Endometrium (tissue), 2 donors: ENCODE measurements at regions not wholly inside any gene's neighbourhood (a gene's known extent, or its start where the extent isn't known, plus 50 kb on each side); places are given as distances from the start of the nearest gene placed in this dataset.

Experiments used
- FAIRE-seq: peaks from 2 replicates; lab custom pipeline; 2012; peaks lifted over from hg19 to GRCh38; lab: Jason Lieb, UNC
- donor health status: control.
- donor health status: control.

DNA sequence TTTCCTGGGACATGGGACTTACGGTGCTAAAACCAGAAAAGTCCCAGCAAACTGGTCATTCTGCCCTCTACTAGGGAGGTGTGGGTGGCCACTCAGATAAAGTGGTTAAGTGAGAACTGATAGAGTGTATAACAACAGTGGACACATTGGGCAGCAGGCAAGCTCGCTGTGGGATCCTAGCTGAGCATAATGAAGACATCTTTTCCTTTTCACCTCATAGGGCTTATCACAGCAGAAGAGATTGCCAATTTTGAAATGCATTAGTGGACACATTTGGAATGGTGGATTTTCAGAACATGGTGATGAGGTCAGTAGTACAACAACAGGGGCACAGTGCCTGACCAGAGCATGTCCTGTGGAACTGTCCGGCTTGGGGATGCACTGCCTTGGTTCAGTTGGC is 477.1 kb upstream of the KIF2A start:
- no peak for FAIRE-seq

DNA sequence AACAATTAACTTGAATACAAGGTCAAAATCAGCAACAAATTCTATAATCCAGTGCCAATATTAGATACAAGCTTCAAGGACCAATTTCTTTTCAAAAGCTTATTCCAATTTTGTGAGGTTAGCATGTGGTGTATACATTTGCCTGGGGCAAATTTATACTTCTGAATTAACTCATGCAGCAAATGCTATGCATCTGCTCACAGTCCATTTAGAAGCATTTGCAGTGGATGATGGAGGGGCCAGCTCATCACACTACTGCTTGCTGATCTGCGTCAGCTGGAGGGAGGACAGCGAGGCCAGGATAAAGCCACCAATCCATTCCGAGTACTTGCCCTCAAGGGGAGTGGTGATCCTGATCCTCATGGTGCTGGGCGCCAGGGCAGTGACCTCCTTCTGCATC is 474.3 kb upstream of the KIF2A start:
- FAIRE-seq: no peak

DNA sequence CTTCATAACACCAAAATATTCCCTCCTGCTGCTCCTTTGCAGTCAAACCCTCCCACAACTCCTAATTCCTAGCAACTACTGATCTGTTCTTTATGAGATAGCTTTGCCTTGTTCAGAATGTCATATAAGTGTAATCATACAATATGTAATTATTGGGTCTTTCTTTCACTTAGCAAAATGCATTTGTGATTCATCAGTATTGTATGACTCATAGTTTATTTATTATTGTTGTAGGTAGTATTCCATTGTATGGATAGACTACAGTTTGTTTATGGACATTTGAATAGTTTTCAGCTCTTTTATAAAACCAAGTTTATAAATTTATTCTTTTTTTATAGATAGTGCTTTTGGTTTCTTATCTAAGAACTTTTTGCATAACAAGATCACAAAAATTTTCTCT is 468.2 kb upstream of the KIF2A start:
- FAIRE-seq: no peak

DNA sequence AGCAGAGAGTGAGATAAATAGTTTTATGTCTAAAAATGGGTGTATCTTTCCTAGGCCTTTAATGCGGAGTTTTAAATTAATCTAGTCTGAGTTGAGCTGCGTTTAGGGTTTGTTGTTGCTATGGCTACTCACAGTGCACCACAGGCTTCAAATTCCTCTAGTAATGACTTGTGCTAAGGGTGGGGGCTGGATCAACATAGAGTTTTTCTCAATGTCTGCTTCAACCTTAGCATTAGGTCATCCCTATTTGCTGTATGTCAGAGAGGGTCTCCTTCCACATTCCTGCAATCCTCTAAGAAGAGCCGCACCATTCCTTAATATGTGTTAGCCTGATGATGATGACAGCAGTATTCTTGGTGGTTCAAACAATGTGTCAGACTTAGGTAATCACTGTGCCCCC is 465.6 kb upstream of the KIF2A start:
- no peak for FAIRE-seq

DNA sequence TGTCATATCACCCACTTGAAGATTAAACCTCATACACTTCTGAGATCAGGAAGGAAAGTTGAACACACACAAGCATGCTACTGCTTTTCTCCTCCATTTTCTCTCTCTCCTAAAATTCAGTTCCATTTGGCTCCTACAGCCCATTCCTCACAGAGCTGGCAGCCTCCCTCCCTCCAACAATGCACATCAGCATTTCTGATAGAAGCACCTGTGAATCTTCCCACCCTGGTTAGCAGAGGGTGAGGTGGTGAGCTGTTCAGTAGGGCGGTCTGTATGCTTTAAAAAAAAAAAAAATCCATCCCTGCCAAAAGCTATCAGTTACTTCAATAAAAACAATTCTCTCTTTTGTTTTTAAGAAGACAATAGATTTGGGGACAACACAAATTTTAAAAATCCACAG is 463.2 kb upstream of the KIF2A start:
- no peak for FAIRE-seq

DNA sequence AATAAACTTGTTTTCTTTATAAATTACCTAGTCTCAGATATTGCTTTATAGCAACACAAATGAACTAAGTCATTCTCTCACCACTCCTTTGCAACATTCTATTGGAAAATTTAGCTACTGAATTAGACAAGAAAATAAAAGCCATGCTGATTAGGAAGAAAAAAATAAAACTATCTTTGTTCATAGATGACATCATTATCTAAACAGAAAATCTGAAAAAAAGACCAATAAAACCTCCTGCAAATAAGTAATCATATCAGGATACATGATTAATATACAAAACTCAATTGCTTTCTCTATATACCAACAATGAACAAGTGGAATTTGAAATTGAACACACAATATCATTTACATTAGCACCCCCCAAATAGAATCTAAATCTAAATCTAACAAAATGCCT is 455.3 kb upstream of the KIF2A start:
- no peak for FAIRE-seq

DNA sequence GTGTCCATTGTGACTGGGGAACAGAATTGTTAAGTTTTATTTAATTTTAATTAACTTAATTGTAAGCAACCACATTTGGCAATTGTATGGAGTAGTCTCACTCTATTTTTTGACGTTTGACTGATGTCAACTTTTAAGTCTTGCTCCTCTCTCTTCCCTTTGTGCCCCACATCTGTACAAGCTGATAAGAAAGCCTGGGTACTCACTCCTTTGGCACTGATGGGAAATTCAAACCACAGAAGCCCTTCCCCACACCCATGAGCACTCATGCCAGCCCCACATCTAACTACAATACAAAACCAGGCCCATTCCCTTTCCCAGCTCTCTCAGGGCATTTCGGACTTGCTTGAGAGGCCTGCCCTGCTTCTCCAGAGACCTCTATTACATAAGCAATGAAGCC is 451.5 kb upstream of the KIF2A start:
- no peak for FAIRE-seq

DNA sequence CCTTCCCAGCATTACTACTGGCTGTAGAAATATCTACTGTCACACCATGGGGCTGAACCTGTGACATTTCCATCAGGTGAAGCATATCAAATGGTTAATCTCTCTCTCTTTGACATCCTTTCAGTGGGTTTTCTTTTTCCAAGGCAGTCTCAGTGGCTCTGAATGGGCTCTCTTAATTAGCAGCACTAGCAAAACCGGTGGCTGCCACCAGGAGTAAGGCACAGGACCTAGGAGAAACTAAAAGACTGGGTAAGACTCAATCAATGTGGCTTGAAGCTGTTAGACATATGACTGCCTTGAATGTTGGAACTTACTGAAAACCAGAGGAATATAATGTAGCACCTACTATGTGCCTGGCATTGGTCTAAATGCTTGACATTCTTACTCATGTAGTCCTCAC is 445.0 kb upstream of the KIF2A start:
- no peak for FAIRE-seq

DNA sequence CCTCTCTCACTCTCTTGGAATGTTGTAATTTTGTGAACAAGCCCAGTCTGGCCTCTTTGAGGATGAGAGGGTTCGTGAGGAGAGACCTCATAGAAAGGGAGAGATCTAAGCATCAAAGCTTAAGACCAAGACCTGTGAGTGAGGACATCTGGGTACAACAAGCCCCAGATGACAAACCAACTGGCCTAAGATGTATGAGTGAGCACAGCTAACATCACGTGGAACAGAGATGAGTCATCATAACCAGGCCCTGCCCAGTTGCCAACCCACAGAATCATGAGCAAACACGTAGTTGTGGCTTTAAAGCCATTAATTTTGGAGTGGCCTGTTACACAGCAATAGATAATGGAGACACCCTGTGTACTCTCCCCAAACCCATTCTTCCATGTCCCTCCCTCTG is 439.1 kb upstream of the KIF2A start:
- FAIRE-seq: no peak

DNA sequence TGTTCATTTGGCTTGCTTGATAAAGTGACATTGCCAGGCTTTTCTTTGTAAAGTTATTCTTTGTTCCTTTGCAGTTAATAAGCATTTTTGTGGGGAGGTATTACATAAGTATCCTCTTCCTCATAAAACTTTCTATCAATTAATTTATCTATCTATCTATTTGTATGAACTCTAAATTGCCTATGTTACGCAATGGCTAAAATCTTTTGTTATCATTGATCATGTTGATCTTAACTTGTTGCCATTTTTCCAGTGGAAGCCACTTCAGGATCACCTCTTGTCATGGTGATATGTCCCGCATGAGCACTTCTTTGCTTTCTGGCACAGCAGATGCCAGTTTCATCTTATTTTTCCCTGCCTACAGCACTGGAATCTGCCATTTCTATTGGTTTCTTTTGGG is 436.7 kb upstream of the KIF2A start:
- FAIRE-seq: no peak

DNA sequence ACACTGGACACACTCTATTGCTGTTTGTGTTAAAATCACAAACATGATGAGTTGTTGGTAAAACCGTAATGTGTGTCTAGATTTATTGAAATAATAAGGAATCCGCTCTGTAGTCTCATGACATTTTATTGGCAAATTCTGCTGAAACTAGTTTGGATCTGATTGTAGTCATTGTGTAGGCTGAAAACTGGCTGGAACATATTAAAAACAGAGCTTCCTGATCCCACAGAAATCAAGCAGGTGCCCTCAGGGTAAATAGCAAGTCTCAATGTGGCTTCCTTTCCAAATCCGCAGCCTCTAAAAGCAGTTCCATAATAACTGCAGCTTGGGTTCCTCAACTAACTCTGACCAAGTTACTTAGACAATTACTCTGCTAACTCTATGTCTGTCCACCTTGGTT is 427.5 kb upstream of the KIF2A start:
- no peak for FAIRE-seq

DNA sequence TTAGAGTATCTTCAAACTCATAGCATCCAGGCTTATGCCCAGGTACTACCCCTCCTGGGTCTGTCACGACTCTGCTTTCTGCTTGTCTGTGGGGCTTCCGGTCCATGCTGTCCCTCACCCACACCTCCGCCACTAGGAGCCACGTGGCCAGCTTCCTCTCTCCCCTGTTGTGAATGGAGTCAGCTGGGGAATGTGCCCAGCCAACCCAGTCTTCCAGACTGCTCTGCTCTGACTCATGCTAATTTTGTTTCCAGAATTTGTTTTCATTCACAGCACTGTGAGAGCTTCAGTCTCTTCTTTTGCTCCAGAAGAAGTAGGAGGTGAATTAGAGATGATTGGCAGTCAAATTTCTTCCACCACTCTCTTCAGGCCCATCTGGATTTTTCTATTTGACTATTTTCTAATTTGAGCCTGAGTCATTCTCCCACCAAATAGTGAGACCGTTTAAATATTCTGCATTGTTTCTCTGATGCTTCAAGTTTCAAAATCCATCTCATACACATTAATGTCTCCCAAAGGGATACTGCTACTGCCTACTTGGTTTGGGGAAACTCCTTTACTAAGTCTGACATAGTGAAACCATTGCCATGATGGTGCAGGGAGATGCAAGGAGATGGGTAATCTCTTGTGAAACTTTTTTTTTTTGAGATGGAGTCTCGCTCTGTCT is 424.1 kb upstream of the KIF2A start:
- FAIRE-seq: no peak

DNA sequence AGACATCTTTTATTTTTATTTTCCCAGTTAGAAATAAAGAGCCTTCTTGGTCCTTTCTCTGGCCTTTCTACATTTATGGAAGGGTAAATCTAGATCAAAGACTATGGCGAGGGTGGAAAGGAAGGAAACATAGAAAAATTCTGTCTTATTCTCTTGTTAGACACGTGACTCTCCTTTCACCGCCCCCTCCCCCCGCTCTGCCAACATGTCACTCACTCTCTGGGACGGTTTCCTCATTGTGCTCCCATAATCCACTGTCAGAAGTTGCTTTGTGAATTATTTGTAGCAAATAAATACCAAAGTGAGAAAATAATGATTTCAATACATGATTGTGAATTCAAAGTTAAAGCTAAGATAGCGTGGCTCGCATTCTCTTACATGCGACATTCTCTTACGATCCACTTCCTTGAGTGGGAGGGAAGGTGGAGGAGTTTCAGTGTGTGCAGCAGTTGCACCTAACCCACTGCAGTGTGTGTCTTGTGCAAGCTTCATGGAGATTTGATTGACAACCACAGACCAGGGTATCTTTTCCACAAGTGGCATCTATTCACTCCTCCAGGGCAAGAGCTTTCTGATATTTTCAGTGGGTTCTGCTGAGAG is 423.0 kb upstream of the KIF2A start:
- FAIRE-seq: no peak

DNA sequence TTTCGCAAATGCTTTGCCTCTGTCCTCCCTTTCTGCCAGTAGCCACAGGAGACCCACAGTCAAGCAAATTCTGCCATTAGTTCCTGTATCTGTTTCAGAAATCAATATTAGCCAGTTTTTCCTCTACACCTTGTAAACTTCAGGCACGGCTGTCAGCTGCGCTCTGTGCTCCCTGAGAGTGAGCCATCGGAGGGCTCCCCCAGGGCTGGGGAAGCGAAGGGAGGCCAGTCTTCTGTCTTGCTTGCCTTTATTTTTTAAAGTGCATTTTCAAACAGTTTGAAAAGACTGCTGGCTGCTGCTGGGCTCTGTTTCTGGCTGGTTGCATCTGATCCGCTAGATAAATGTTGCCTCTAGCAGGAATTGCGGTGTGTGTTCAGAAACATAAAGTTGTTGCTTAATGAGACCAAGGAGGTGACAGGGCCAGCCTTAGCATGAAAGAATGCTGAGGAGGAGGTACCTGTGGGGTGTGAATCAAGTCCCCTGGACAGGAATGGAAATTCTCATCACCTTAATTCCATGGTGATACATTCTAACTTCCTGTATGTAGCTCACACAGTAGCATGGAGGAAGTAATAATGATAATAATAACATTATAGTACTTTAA is 421.7 kb upstream of the KIF2A start:
- no peak for FAIRE-seq

DNA sequence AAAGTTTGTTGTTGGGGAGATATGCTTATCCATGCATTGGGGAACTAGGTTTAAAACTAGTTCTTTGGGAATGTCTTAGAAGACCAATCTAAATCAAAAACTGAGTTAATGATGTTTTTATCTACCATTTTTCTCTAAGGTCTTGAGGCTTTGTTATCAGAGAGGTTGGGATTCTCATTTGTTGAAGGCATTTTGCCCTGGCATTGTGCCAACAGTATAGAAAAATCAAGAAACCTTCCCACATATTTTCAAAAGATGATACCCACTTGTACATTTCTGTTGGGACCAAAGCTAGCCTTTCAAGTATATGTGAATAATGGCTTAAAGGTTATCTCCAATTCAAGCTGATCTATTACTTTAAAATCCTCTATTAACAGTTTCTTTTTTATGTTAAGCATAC is 419.8 kb upstream of the KIF2A start:
- FAIRE-seq: no peak

DNA sequence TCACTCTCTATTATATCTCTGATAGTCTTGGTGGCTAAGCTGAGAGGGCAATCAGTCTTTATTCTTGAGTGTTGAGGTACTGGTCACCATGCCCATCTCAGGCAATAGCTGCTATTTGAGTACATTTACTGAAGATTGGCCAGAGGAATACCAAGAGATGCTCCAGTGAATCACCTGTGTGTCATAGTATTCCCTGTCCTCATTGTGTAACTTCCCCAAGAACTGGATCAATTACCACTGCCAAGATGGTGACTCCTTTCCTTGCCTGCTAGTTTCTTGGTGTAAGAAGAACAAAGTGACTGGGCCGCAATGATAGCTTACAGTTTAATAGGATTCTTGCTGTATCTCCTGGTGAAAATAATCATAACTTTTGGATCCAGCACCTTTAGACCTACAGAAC is 418.7 kb upstream of the KIF2A start:
- FAIRE-seq: no peak

DNA sequence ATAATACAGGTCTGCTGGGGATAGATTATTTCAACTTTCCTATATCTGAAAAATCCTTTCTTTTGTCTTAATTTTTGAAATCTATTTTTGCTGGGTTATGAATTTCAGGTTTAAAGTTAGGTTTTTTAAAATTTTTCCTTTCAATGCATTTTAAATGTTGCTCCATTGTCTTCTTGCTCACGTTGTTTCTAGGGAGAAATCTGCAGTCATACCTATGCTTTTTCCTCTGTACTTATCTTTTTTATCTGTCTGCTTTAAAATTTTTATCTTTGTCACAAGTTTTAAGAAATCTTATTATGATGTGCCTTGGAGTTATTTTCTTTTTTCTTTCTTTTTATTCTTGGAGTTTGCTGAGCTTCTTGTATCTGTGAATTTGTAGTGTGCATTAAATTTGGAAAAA is 412.0 kb upstream of the KIF2A start:
- no peak for FAIRE-seq

DNA sequence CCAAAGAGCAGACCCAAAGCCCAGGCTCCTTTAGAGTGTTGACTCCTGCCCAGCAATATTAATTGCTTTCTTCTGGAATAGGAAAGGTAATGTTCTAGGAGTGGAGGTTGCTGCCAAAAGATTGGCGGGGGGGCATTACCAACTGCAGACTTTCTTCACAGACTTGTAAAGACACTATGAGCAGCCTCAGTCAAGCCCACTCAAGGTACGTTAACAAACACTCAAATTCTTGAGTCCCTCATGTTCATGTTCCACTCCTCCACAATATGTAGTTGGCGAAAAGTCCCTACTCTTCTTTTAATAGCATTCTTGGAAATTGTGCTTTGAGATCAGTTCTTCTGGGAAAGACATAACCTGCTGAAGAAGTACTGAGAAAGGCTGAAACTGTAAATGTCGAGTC is 409.2 kb upstream of the KIF2A start:
- no peak for FAIRE-seq

DNA sequence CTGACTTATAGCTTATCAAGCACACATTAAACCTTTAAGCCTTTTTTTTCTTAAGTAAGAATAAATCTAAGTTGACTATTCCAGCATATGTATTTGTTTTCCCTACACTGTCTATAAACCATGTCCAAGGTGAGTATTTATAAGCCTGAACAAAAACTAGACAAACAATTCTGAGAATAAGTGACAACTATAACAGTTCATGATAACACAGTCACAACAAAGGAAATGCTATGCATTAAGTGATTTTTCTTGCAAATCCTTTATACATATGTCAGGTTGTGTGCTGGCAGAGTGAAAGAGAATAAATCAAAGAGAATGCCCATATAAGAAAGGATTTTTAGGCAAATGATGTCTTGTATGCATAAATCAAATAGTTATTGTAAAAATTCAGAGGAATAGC is 408.8 kb upstream of the KIF2A start:
- no peak for FAIRE-seq

DNA sequence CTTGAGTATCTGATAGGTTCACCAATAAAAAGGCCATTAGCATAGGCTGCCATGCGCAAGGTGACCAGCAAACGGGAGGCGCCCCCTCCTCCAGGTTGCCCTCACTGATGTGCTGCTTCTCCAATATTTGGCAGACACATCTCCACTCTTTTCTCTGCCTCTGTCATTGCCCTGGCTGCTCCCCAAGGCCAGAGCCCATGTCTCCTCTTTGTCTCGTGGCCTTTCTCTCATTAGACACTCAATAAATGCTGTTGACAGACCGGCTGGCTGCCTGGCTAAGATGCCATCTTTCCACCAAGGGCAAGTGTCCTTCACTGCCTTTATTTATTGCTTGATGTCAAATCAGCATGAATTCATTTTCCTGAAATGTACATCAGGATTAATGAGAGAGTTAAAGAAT is 404.0 kb upstream of the KIF2A start:
- FAIRE-seq: no peak

DNA sequence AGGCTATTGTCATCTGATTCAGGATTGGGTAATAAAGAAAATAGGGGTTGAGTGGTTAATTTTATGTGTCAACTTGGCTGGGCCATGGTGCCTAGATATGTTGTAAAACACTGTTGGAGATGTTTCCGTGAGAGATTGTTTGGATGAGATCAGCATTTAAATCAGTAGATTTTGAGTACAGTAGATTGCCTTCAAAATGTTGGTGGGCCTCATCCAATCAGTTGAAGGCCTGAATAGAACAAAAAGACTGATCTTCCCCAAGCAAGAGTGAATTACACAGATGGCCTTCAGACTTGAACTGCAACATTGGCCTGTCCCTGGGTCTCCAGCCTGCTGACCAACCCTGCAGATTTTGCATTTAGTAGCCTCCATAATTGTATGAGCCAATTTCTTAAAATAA is 401.3 kb upstream of the KIF2A start:
- no peak for FAIRE-seq

DNA sequence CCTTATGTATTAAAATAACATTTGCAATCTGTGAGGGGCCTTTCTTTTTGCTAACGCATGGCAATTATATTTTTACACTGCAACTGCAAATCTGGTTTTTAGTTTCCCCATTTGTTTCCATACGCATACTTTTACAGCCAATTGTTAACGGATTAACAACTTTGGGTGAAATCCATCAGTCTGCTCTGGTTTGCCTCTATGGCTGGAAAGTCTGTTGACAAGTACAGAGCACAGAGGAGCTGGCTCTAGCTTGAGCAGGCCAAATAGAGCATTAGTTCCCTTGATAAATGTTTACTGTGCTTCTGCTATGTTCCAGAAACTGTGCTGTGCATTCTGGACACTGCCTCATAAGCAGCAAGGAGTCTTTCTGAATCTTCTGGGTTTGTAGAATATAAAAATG is 400.4 kb upstream of the KIF2A start:
- FAIRE-seq: no peak

DNA sequence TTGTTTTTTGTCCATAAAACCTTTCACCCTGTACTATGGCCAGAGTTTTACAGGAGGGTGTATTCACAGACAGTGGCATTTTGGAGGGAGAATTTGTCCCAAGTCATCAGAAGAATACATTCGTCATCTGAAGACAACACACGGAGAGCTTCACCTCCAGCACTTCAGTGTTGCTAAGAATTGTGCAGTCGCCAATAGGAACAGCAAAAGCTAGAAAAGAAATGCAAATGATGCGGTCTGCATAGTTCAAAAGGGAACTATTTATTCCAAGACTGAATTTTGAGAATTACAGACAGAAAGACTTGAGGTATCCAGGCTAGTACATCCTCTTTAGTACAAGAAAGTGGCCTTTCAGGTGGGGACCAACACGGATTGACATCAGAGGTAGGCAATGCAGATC is 399.2 kb upstream of the KIF2A start:
- no peak for FAIRE-seq

DNA sequence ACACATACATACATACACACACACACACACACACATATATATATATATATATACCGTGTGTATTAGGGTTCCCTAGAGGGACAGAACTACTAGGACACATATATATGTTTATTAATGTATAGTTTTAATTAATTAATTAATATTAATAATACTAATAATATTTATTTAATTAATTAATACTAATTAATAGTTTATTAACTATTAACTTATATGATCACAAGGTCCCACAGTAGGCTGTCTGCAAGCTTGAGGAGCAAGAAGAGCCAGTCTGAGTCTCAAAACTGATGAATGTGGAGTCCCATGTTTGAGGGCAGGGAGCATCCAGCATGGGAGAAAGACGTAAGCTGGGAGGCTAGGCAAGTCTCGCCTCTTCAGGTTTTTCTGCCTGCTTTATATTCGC is 398.0 kb upstream of the KIF2A start:
- no peak for FAIRE-seq
